A204.1 (cell line): ENCODE measurements at regions not wholly inside any gene's neighbourhood (a gene's known extent, or its start where the extent isn't known, plus 50 kb on each side); places are given as distances from the start of the nearest gene placed in this dataset.
"Not testable (repeated sequence)": the region's sequence is repeated elsewhere in the genome, so short reads cannot be mapped to it uniquely, and the experiment has no call there.

Source experiments
- FAIRE-seq: peaks from 2 replicates; lab custom pipeline; 2012; peaks lifted over from hg19 to GRCh38; lab: Jason Lieb, UNC

DNA sequence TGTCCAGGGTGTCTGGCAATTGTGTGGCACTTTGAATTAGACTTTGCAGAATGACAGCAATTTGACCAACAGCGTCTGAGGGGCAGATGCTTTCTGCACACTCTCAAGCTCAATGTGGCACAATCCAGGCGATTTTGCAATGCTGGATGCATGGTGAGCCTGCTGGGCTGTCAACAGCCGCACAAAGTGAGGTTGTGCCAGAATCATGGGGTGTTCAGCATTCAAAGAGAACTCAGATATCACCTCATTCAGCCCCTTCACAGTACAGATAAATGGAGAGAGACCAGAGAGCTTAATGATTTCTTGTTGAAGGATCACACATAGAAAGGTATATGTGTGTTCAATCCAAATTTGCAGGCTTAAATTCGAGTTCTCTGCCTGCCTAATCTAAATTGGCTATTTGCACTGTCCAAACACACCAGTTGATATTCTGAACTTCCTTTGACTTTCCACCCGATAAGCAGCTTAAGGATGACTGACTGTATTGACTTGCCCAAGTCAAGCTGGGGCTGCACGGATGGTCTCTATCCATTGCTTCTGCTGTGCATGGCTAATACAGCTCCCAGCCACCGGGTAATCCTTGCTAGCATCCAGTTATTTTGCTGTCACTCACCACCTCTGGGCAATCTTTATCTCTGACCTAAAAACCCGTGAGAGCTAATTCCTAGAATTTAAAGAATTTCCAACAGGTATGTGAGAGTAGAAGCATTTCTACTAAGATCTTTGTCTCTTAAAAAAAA, 157.9 kb upstream of the TAS2R1 start:
- no peak for FAIRE-seq

DNA sequence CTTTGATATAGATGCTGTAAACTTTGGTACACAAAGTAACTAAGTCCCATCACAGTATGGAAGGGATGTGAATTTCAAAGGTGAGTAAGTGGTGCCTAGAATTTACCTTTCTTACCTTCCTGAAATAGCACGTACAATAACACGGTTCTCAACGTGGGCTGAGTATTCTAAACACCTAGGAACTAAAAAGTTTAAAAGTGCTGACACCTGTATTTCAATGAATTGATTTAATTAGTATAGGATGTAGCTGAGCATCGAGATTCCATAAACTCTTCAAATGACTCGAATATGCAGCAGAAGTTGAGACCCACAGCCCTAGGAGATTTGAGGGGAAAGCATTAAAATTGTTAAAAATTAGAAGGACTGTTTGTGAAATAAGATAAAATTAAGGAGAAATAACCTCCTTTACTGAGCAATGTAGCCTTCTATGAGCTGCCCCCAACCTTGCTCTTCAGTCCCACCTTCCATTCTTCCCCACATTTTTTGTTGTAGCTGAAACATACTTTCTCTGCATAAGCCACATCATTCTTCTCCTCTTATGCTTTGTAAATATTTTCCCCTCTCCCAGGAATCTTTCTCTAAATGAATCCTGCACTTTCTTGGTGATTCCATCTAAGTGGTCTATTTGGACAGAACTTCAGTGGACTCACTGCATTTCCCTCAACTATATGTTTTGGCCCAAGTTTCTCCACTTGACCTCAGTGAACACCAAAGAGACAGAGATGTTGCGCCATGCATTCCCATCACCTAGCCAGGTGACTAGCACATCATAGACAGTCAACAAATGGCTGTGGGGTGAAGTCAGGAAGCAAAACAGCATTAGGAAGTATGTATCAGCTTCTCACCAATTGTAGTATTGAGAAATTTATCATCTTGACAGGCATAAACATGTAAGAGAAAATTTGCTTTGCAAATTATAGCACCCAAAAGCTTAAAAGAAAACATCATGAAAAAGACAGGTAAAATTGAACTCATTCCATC, 156.5 kb upstream of the TAS2R1 start:
- no peak for FAIRE-seq

DNA sequence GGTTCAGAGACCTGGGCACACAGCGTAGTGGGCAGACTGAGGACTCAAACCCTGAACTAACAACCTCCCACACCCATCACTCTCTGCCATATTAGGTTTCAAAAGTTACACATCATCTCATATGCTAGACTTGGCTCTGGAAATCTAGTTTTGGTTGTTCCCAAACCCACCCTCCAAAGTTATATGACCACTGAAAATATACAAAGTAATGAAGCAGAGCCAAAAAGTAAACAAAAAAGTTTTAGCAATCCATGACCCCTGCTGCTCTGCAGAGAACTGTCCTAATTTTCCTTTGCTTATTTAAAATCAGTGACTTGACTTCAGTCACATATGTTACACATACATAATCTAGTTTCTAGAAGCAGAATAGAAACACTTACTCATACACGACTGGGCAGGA, 155.6 kb upstream of the TAS2R1 start:
- FAIRE-seq = no peak

- no peak for FAIRE-seq
Measured at GRCh38 chr5:9784231-9784630, 154.1 kb upstream of the TAS2R1 start.

- FAIRE-seq = no peak
Measured at GRCh38 chr5:9782826-9783560, 152.8 kb upstream of the TAS2R1 start.

DNA sequence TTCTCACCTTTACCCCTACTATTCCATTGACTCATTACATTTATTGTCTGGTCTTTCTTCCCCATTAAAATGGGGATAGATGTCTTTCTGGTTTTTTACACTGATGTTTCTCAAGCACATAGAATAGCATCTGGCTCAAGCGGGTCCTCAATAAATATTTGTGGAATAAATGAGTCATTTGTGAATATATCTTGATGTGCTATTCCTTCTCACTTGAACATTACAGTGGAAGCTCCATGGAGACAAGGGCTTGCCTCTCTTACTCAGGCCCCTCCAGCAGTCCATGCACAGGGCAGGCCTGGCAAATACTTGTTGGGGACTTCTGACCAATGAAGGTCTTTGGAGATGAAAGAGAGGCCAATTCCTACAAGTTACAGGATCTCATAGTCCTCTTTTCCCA, 151.7 kb upstream of the TAS2R1 start:
- no peak for FAIRE-seq

DNA sequence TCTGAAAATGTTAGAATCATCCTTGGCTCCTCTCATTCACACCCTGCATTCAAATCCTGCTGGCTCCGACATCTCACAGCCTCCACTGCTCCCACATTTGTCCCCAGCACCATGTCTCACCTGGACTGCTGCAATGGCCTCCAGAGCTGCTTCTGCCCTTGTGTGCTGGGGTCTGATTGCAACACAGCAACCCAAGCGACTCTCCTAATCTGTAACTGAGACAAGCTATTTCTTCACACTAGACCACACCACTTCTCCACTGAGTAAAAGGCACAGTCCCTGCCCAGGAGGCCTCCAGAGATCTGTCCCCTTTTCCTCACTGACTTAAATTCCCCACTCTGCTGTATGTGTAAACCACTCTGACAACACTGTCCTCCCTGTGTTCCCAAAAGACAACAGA, 151.1 kb upstream of the TAS2R1 start:
- no peak for FAIRE-seq

DNA sequence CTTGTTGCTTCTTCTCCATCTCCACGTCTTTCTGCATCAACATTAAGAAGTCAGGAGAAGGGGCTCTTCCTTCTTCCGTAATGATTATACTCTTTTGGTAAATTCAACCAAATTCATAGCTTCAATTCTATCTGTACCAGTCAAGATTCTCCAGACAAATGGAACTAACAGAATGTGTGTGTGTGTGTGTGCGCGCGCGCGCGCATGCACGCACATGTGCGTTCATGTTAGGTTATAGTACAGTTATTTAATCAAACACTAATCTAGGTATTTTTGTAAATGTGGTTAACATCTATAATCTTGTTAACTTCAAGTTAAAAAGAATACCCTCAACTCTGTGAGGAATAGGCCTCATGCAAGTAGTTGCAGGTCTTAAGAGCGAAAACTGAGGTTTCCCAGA, 150.3 kb upstream of the TAS2R1 start:
- no peak for FAIRE-seq

DNA sequence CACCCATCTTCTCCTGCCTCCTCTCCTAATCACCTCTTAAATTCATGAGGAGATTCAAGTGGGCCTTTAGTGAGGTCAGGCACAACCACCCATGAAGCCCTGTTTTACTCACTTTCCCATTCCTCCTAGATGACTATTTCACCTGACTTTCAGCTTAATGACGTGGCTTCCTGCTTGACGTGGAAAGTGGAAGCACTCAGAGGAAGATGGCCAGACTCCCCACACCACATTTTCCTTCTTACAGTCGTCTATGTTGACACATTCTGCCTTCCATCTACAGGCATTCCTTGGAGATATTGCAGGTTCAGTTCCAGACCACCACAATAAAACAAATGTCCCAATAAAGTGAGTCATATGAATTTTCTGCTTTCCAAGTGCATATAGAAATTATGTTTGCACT, 146.4 kb upstream of the TAS2R1 start:
- no peak for FAIRE-seq

DNA sequence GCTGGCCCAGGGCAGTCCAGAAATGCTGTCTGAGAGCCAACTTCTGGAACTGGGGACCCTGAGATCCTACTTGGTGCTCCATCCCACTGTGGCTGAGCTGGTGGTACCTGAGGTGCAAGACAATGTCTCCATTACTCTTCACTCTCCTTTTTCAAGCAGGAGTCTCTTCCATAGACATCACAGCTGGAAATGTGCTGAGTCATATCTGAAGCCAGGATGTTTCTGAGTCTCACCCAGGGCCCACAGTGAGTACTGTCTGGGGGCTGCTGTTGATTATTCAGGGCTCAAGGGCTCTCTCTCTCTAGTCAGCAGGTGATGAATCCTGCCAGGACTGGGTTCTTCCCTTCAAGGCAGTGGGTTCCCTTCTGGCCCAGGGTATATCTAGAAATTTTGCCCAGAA, 145.2 kb upstream of the TAS2R1 start:
- FAIRE-seq = no peak

- FAIRE-seq = no peak
Measured at GRCh38 chr5:9774472-9775079, 144.4 kb upstream of the TAS2R1 start.

GRCh38 chr5:9771079-9771478, 140.9 kb upstream of the TAS2R1 start:
- no peak for FAIRE-seq

GRCh38 chr5:9766581-9766980, 136.4 kb upstream of the TAS2R1 start:
- no peak for FAIRE-seq

GRCh38 chr5:9765419-9766140, 135.4 kb upstream of the TAS2R1 start:
- FAIRE-seq = no peak

DNA sequence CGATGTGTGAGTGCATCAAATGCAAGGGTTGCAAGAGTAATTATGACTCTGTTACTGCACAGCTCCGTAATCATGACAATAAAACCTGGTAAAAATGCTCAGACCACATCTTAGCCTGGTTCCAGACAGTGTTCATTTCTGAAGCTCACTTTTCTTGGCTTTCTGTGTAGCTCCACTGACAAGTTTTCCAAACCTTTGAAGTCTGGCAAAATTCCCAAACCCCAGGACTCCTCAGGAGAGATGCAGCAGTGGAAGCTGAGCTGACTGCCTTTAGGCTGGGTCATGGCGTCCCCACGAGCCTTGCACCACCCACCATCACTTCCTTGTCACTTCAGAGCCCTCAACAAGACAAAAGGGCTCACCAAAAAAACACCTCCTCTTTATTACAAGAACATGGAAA, 131.6 kb upstream of the TAS2R1 start:
- FAIRE-seq = no peak

GRCh38 chr5:9752670-9753069, 122.5 kb upstream of the TAS2R1 start:
- not testable (repeated sequence) for FAIRE-seq

DNA sequence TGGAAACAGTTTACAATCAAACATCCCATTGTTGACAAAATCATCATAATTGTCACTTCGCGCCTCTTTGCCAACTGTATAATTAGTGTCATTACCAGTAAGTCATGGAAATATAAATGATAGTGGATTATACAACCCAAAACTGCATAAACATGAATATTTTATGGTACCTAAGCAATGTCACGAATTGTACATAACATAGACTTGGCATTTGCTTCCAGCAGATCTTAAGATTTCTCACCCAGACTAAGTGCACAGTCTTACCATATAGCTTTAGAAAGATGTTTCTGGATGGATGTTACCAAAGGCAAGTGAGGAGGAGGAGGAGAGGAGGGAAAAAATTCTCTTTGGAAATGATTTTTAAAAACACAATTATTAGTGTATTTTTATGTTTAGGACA, 113.4 kb upstream of the TAS2R1 start:
- FAIRE-seq = no peak

GRCh38 chr5:9742848-9743247, 112.7 kb upstream of the TAS2R1 start:
- no peak for FAIRE-seq

DNA sequence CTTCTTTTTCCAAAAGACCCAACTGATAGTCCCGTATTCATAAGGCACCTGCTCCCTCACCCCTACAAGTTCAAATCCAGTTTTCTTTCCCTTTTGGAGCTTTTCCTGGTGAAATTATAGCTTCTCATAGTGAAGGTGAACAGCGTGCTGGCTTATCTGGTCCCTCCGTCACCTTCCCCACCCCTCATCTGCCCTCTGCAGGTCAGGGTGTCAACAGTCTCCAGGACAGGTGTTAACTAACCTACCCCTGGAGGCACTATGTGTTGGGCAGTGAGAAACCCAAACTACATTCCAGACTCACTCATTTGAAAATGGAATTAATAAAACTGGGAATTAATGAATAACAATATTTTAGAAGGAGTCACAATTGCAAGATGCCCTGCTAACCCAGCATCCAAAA, 109.0 kb upstream of the TAS2R1 start:
- no peak for FAIRE-seq

DNA sequence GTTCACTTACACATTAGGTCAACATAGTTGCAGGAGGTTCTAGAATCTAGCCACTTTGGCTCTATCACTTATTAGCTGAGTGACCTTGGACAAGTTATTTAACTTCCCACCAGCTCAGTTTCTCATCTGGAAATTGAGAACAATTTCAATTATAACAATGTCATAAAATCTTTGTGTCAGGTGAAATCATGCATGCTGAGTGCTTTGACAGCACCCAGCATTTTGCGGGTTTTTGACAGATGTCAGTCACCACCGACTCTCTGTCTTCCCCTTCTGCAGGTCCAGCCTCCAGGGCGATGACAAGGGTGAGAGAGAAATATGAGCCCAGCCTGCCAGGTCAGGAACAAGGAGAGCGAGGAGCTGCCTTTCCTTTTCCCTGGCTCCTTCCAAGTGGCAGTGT, 107.1 kb upstream of the TAS2R1 start:
- FAIRE-seq = no peak

DNA sequence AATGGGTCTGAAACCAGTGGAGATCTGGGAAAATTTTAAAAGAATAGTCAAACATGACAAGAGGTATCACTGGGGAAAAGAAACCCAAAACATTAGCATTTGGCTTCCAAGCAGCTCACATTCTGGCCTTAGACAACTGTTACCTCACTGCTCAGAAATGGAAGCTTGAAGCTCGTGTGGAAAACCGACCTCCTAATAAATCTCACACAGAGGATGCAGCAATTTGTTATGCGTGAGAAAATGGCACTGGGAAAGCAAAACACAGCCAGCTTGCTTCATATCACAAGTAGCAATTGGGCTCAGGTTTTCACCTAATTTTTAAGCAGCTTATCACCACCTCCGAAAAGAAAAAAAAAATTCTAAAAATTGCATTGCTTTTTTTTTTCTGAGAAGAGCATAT, 103.3 kb upstream of the TAS2R1 start:
- no peak for FAIRE-seq

- FAIRE-seq = no peak
Measured at GRCh38 chr5:9731159-9731558, 101.0 kb upstream of the TAS2R1 start.
